BE2C (cell line): ENCODE measurements at regions not wholly inside any gene's neighbourhood (a gene's known extent, or its start where the extent isn't known, plus 50 kb on each side); places are given as distances from the start of the nearest gene placed in this dataset.

Experiments used
- DNase-seq: peaks from one replicate; pipeline ENCODE4 v3.0.0-alpha.2; 2020
- H3K27me3 ChIP-seq: fragments of 250-450 bp; sonication (Bioruptor Pico); 2 replicates; pipeline ENCODE4 v1.5.1; 2020; ENCODE audit warnings: mild to moderate bottlenecking
- H3K36me3 ChIP-seq: fragments of 250-450 bp; sonication (Bioruptor Pico); 2 replicates; pipeline ENCODE4 v1.5.1; 2020; ENCODE audit warnings: mild to moderate bottlenecking
- H3K4me1 ChIP-seq: fragments of 250-450 bp; sonication (Bioruptor Pico); 2 replicates; pipeline ENCODE4 v1.5.1; 2020
- H3K4me3 ChIP-seq: 2 replicates; pipeline ENCODE4 v1.5.1; 2011; ENCODE audit warnings: low read depth, low read length
- H3K9me3 ChIP-seq: fragments of 250-450 bp; sonication (Bioruptor Pico); 2 replicates; pipeline ENCODE4 v1.5.1; 2020
- CTCF ChIP-seq: IDR thresholded peaks from 2 replicates; pipeline ENCODE4 v1.5.1; 2012; ENCODE audit warnings: mild to moderate bottlenecking, low read depth, low read length

GRCh38 chr2:67499989-67500388 lies 102.9 kb downstream of the ETAA1 start:
- Histone ChIP-seq H3K4me1 (no peaks in the 10 kb centered on the region), H3K36me3 (no peaks in the 10 kb centered on the region), H3K4me3 (no peak overlapping the region), H3K9me3 (no peaks in the 10 kb centered on the region), H3K27me3 (no peaks in the 10 kb centered on the region)
- TF ChIP-seq CTCF: no peak
- DNase-seq: no peak

- DNase-seq: no peak
- Histone ChIP-seq H3K4me1 (no peaks in the 10 kb centered on the region), H3K4me3 (no peak overlapping the region), H3K9me3 (no peaks in the 10 kb centered on the region), H3K36me3 (no peaks in the 10 kb centered on the region), H3K27me3 (no peaks in the 10 kb centered on the region)
- TF ChIP-seq CTCF: no peak
Observed at GRCh38 chr2:67500541-67500940, 103.4 kb downstream of the ETAA1 start.

GRCh38 chr2:67502346-67503065 lies 105.4 kb downstream of the ETAA1 start:
- no peaks in the 10 kb centered on the region for H3K9me3 ChIP-seq
- no peaks in the 10 kb centered on the region for H3K27me3 ChIP-seq
- TF ChIP-seq CTCF: no peak
- H3K4me3 ChIP-seq: no peak overlapping the region
- no peaks in the 10 kb centered on the region for H3K36me3 ChIP-seq
- DNase-seq: no peak
- H3K4me1 ChIP-seq: no peaks in the 10 kb centered on the region

GRCh38 chr2:67503066-67503795 lies 106.1 kb downstream of the ETAA1 start:
- Histone ChIP-seq H3K36me3 (no peaks in the 10 kb centered on the region), H3K9me3 (no peaks in the 10 kb centered on the region), H3K27me3 (no peaks in the 10 kb centered on the region), H3K4me1 (no peaks in the 10 kb centered on the region), H3K4me3 (no peak overlapping the region)
- no peak for TF ChIP-seq CTCF
- no peak for DNase-seq

- DNase-seq: no peak
- H3K27me3 ChIP-seq: no peaks in the 10 kb centered on the region
Observed at GRCh38 chr2:67510745-67511144, 113.6 kb downstream of the ETAA1 start.

More at GRCh38 chr2:67510745-67511144, 113.6 kb downstream of the ETAA1 start:
- TF ChIP-seq CTCF: no peak
- no peaks in the 10 kb centered on the region for H3K36me3 ChIP-seq
- H3K4me3 ChIP-seq: no peak overlapping the region
- H3K4me1 ChIP-seq: no peaks in the 10 kb centered on the region
- no peaks in the 10 kb centered on the region for H3K9me3 ChIP-seq
